Liver (tissue), 8 donors: ENCODE measurements at regions not wholly inside any gene's neighbourhood (a gene's known extent, or its start where the extent isn't known, plus 50 kb on each side); places are given as distances from the start of the nearest gene placed in this dataset.

Experiments
- DNase-seq: peaks from one replicate; pipeline ENCODE4 v3.0.0-alpha.2; 2017; ENCODE audit warnings: low spot score
- H3K27ac ChIP-seq, 2 donors: one replicate each; pipeline ENCODE4 v1.7.0; 2013; ENCODE audit warnings: inconsistent platforms in 2 of 2, low read length in 2 of 2, control low read depth in 1 of 2, low read depth in 1 of 2, mild to moderate bottlenecking in 1 of 2
- H3K27me3 ChIP-seq, 4 donors: one replicate each; pipeline versions ENCODE4 v1.6.1 to v1.7.0; 2013; ENCODE audit warnings: low read length in 3 of 4, inconsistent platforms in 1 of 4, mild to moderate bottlenecking in 1 of 4, moderate library complexity in 1 of 4; ENCODE audit not compliant: control insufficient read depth in 4 of 4, insufficient read depth in 4 of 4
- H3K36me3 ChIP-seq, 4 donors: one replicate each; pipeline versions ENCODE4 v1.6.1 to v1.7.0; 2013; ENCODE audit warnings: low read length in 3 of 4, mild to moderate bottlenecking in 3 of 4, low read depth in 1 of 4, moderate library complexity in 1 of 4; ENCODE audit not compliant: control insufficient read depth in 4 of 4, insufficient read depth in 3 of 4
- H3K4me1 ChIP-seq, 4 donors: one replicate each; pipeline versions ENCODE4 v1.6.1 to v1.7.0; 2013; ENCODE audit warnings: low read length in 3 of 4, mild to moderate bottlenecking in 3 of 4, moderate library complexity in 1 of 4; ENCODE audit not compliant: control insufficient read depth in 4 of 4, insufficient read depth in 4 of 4
- H3K4me3 ChIP-seq, 3 donors: one replicate each; pipeline versions ENCODE4 v1.6.1 to v1.7.0; 2013; ENCODE audit warnings: low read length in 3 of 3, control low read depth in 1 of 3, low read depth in 1 of 3, mild to moderate bottlenecking in 1 of 3
- H3K9ac ChIP-seq, 2 donors: one replicate each; pipeline ENCODE4 v1.7.0; 2013; ENCODE audit warnings: low read length in 2 of 2, mild to moderate bottlenecking in 2 of 2, moderate library complexity in 2 of 2, control low read depth in 1 of 2, low read depth in 1 of 2
- H3K9me3 ChIP-seq, 4 donors: one replicate each; pipeline versions ENCODE4 v1.6.1 to v1.7.0; 2013; ENCODE audit warnings: low read length in 3 of 4; ENCODE audit not compliant: control insufficient read depth in 4 of 4
- ATF3 ChIP-seq: IDR thresholded peaks from 2 replicates; pipeline ENCODE4 v1.6.1; 2016; ENCODE audit warnings: antibody characterized with exemption
- CTCF ChIP-seq: fragments of 150-350 bp; IDR thresholded peaks from 2 replicates; pipeline ENCODE4 v1.5.1; 2017; ENCODE audit warnings: improper control_type of control experiment, low read depth, low read length; ENCODE audit not compliant: missing input control
- EGR1 ChIP-seq, 2 donors: IDR thresholded peaks; 2 replicates each; pipeline ENCODE4 v1.6.1; 2016 to 2018; ENCODE audit warnings: antibody characterized with exemption in 2 of 2, low read depth in 2 of 2
- FOXA1 ChIP-seq: IDR thresholded peaks from 2 replicates; pipeline ENCODE4 v1.6.1; 2016; ENCODE audit warnings: antibody characterized with exemption
- FOXA2 ChIP-seq: IDR thresholded peaks from 2 replicates; pipeline ENCODE4 v1.6.1; 2016; ENCODE audit warnings: antibody characterized with exemption
- GABPA ChIP-seq, 2 donors: IDR thresholded peaks in 1 of 2; conservative IDR thresholded peaks in 1 of 2; 2 replicates each; pipeline ENCODE4 v1.6.1; 2016; ENCODE audit warnings: antibody characterized with exemption in 2 of 2, mild to moderate bottlenecking in 1 of 2, moderate library complexity in 1 of 2
- HNF4A ChIP-seq, 2 donors: conservative IDR thresholded peaks; 2 replicates each; pipeline ENCODE4 v1.6.1; 2016; ENCODE audit warnings: antibody characterized with exemption in 2 of 2, mild to moderate bottlenecking in 2 of 2
- HNF4G ChIP-seq: IDR thresholded peaks from 2 replicates; pipeline ENCODE4 v1.6.1; 2016; ENCODE audit warnings: antibody characterized with exemption
- JUND ChIP-seq, 2 donors: IDR thresholded peaks; 2 replicates each; pipeline ENCODE4 v1.6.1; 2016; ENCODE audit warnings: antibody characterized with exemption in 2 of 2
- NR2F2 ChIP-seq: IDR thresholded peaks from 2 replicates; pipeline ENCODE4 v1.6.1; 2016; ENCODE audit warnings: antibody characterized with exemption
- RAD21 ChIP-seq, 2 donors: IDR thresholded peaks; 2 replicates each; pipeline ENCODE4 v1.6.1; 2016; ENCODE audit warnings: antibody characterized with exemption in 2 of 2, mild to moderate bottlenecking in 2 of 2
- RXRA ChIP-seq, 2 donors: IDR thresholded peaks; 2 replicates each; pipeline ENCODE4 v1.6.1; 2017 to 2018; ENCODE audit warnings: antibody characterized with exemption in 2 of 2, mild to moderate bottlenecking in 1 of 2
- SP1 ChIP-seq: IDR thresholded peaks from 2 replicates; pipeline ENCODE4 v1.6.1; 2018; ENCODE audit warnings: antibody characterized with exemption, mild to moderate bottlenecking
- TAF1 ChIP-seq: conservative IDR thresholded peaks from 2 replicates; pipeline ENCODE4 v1.6.1; 2016; ENCODE audit warnings: antibody characterized with exemption, mild to moderate bottlenecking
- YY1 ChIP-seq: IDR thresholded peaks from 2 replicates; pipeline ENCODE4 v1.6.1; 2016; ENCODE audit warnings: antibody characterized with exemption, mild to moderate bottlenecking
- ZBTB33 ChIP-seq: IDR thresholded peaks from 2 replicates; pipeline ENCODE4 v1.6.1; 2016; ENCODE audit warnings: antibody characterized with exemption
- WGBS: extraction: QIAGEN DNeasy Blood & Tissue Kit; methylation state at CpG from one replicate; pipeline ENCODE4 v1.1.7; 2013; 5-methylcytosine and 5-hydroxymethylcytosine counted together
- TF ChIP-seq, protein P1 (sequence below): IDR thresholded peaks from 2 replicates; pipeline ENCODE4 v1.6.1; 2016; ENCODE audit warnings: antibody characterized with exemption
- TF ChIP-seq, protein P2 (sequence below): IDR thresholded peaks from 2 replicates; pipeline ENCODE4 v1.6.1; 2016; ENCODE audit warnings: antibody characterized with exemption, mild to moderate bottlenecking
- donor health status: healthy.
- donor health status: healthy.
- donor health status: healthy.
- donor health status: healthy.
- donor health status: healthy.

DNA sequence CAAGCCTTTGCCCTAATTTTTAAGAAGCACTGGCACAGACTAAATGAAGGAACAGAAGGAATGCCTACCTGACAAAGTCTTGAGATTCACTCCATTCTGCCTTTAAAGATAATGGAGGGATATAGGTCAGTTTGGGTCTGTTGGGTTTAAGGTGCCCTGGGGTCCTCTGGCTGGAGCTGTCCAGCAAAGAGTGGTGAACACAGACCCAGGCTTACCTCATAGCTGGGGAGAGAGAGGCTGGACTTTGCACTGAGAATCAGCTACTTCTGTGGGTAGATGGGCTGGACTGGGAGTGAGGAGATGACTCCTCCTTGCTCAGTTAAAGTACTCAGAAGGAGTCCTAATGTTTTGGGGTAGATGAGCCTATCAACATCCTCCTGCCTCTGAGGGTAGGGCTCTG lies 64.4 kb upstream of the CXCR4 start (continued):
- TF ChIP-seq NR2F2, result no peak
- TF ChIP-seq RXRA (IDR thresholded peaks at IDR 0.05), result no peak

- H3K27me3 ChIP-seq, result no peaks in the 10 kb centered on the region
- DNase-seq, result no peak
- H3K36me3 ChIP-seq, result no peaks in the 10 kb centered on the region
- no peaks in the 10 kb centered on the region for H3K4me1 ChIP-seq
- no peak overlapping the region for H3K27ac ChIP-seq
- no peak for TF ChIP-seq ZBTB33
- no peak for TF ChIP-seq FOXA2
- no peak for TF ChIP-seq EGR1 (IDR thresholded peaks at IDR 0.05; ENCODE audit: low read depth in 2 of 2)
- no peak for TF ChIP-seq HNF4G
- TF ChIP-seq NR2F2, result no peak
- H3K9ac ChIP-seq, result no peak overlapping the region
- H3K9me3 ChIP-seq, result no peaks in the 10 kb centered on the region
- no peak overlapping the region for H3K4me3 ChIP-seq
Observed at GRCh38 chr2:136179602-136179975, 61.6 kb upstream of the CXCR4 start.

DNA sequence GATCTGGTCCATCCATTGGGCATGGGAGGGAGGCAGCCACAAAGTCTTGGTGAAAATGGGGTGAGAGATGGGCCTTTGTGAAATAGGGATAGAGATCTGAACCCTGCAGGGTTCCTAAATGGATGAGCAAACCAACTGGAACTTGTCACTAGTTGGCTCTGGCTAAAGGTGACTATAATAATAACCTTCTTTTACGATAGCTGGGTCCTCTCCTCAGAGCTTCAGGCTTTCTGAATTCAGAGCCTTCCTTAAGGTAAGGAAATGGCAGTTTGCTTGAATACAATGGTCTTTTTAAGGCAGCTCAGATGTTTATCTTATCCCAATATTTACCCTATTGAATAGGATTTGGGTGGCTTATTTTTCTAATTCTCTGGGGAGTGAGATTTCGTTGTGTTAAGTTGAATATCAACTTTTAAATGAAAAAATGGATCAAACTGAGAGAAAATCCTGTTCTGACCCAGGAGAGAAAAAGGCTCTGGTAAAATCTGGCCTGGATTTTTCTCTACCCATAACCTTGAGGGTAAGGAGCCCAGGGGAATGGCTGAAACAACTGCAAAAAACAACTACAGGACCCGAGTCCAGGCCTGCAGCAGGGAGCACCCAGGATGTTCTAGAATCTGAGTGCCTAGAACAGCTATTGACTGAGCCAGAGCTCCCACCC lies 61.1 kb upstream of the CXCR4 start:
- TF ChIP-seq YY1 (no peak), JUND (IDR thresholded peaks at IDR 0.05) (no peak), HNF4A (conservative IDR thresholded peaks at IDR 0.05) (no peak), SP1 (no peak), TAF1 (no peak), FOXA1 (no peak), HNF4G (no peak), CTCF (no peak), ZBTB33 (no peak), ATF3 (no peak), NR2F2 (no peak), FOXA2 (no peak), EGR1 (IDR thresholded peaks at IDR 0.05; ENCODE audit: low read depth in 2 of 2) (no peak), GABPA (IDR thresholded peaks at IDR 0.05 in 1 of 2, conservative IDR thresholded peaks at IDR 0.05 in 1 of 2) (no peak), RXRA (IDR thresholded peaks at IDR 0.05) (no peak), RAD21 (IDR thresholded peaks at IDR 0.05) (no peak)
- TF ChIP-seq, protein P1, sequence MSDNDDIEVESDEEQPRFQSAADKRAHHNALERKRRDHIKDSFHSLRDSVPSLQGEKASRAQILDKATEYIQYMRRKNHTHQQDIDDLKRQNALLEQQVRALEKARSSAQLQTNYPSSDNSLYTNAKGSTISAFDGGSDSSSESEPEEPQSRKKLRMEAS, result no peak
- TF ChIP-seq, protein P2, sequence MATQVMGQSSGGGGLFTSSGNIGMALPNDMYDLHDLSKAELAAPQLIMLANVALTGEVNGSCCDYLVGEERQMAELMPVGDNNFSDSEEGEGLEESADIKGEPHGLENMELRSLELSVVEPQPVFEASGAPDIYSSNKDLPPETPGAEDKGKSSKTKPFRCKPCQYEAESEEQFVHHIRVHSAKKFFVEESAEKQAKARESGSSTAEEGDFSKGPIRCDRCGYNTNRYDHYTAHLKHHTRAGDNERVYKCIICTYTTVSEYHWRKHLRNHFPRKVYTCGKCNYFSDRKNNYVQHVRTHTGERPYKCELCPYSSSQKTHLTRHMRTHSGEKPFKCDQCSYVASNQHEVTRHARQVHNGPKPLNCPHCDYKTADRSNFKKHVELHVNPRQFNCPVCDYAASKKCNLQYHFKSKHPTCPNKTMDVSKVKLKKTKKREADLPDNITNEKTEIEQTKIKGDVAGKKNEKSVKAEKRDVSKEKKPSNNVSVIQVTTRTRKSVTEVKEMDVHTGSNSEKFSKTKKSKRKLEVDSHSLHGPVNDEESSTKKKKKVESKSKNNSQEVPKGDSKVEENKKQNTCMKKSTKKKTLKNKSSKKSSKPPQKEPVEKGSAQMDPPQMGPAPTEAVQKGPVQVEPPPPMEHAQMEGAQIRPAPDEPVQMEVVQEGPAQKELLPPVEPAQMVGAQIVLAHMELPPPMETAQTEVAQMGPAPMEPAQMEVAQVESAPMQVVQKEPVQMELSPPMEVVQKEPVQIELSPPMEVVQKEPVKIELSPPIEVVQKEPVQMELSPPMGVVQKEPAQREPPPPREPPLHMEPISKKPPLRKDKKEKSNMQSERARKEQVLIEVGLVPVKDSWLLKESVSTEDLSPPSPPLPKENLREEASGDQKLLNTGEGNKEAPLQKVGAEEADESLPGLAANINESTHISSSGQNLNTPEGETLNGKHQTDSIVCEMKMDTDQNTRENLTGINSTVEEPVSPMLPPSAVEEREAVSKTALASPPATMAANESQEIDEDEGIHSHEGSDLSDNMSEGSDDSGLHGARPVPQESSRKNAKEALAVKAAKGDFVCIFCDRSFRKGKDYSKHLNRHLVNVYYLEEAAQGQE, result no peak
- Histone ChIP-seq H3K36me3 (no peaks in the 10 kb centered on the region), H3K27ac (no peak overlapping the region), H3K4me1 (no peaks in the 10 kb centered on the region), H3K4me3 (no peak overlapping the region), H3K9me3 (no peaks in the 10 kb centered on the region), H3K27me3 (no peaks in the 10 kb centered on the region), H3K9ac (no peak overlapping the region)
- 40% methylated on average over 3 of the region's 3 CpGs for WGBS
- no peak for DNase-seq
